Natural killer cell treated with Interleukin-12 subunit alpha and Interleukin-12 subunit beta and Interleukin-15 and Interleukin-18, amount 100 ng/mL, for 72 hours (primary cell): ENCODE measurements at regions not wholly inside any gene's neighbourhood (a gene's known extent, or its start where the extent isn't known, plus 50 kb on each side); places are given as distances from the start of the nearest gene placed in this dataset.
"Not testable (repeated sequence)": the region's sequence is repeated elsewhere in the genome, so short reads cannot be mapped to it uniquely, and the experiment has no call there.

Source experiments
- ATAC-seq, 2 donors: fragments of 150-1000 bp; cut with Tn5 transposase in 1 of 2; sonication (Bioruptor Pico), chemical (Tn5 transposase) in 1 of 2; 2 replicates each; pipeline ENCODE4 v1.10.0; 2021
- DNase-seq: peaks from one replicate; pipeline ENCODE4 v3.0.0; 2022; ENCODE audit warnings: low spot score
- H3K27ac Mint-ChIP-seq, 2 donors: 1 replicate in 1 of 2; 2 replicates in 1 of 2; pipeline ENCODE4 v1.8.0; 2022; ENCODE audit warnings: mixed read lengths in 2 of 2, mild to moderate bottlenecking in 1 of 2, moderate library complexity in 1 of 2
- H3K27me3 Mint-ChIP-seq, 2 donors: 1 replicate in 1 of 2; 2 replicates in 1 of 2; pipeline ENCODE4 v1.8.0; 2022; ENCODE audit warnings: mixed read lengths in 2 of 2
- H3K36me3 Mint-ChIP-seq: one replicate; pipeline ENCODE4 v1.8.0; 2022; ENCODE audit warnings: mixed read lengths
- H3K4me1 Mint-ChIP-seq, 2 donors: 1 replicate in 1 of 2; 2 replicates in 1 of 2; pipeline ENCODE4 v1.8.0; 2022; ENCODE audit warnings: low read depth in 2 of 2, mixed read lengths in 2 of 2, mild to moderate bottlenecking in 1 of 2
- H3K4me3 Mint-ChIP-seq: one replicate; pipeline ENCODE4 v1.8.0; 2022; ENCODE audit warnings: mixed read lengths
- H3K9me3 Mint-ChIP-seq: 2 replicates; pipeline ENCODE4 v1.8.0; 2022; ENCODE audit warnings: mixed read lengths

GRCh38 chr12:62196146-62196545, 64.1 kb upstream of the USP15 start:
- H3K4me1 Mint-ChIP-seq: peaks cover 8 to 12% of the 10 kb centered on the region in 2 donors
- no peak overlapping the region for H3K4me3 Mint-ChIP-seq
- ATAC-seq (no peak), DNase-seq (no peak)
- H3K27ac Mint-ChIP-seq: no peak overlapping the region
- H3K36me3 Mint-ChIP-seq: no peaks in the 10 kb centered on the region
- peaks cover 5% of the 10 kb centered on the region for H3K9me3 Mint-ChIP-seq
- H3K27me3 Mint-ChIP-seq: peaks cover 14 to 23% of the 10 kb centered on the region in 2 donors

GRCh38 chr12:62202861-62203260, 57.3 kb upstream of the USP15 start:
- ATAC-seq, H3K4me3 Mint-ChIP-seq, H3K4me1 Mint-ChIP-seq, DNase-seq, H3K27ac Mint-ChIP-seq: not testable (repeated sequence)
- Mint-ChIP-seq H3K36me3 (peaks cover 20% of the 10 kb centered on the region), H3K27me3 (peaks cover 2 to 24% of the 10 kb centered on the region in 2 donors), H3K9me3 (peaks cover 25% of the 10 kb centered on the region)

GRCh38 chr12:62205346-62205745, 54.9 kb upstream of the USP15 start:
- no peak for ATAC-seq
- DNase-seq: no peak

GRCh38 chr12:62207248-62207647, 53.0 kb upstream of the USP15 start:
- peaks cover 20% of the 10 kb centered on the region for H3K36me3 Mint-ChIP-seq
- no peak overlapping the region for H3K4me3 Mint-ChIP-seq
- H3K27me3 Mint-ChIP-seq: peaks cover 9 to 23% of the 10 kb centered on the region in 2 donors
- no peak overlapping the region for H3K27ac Mint-ChIP-seq
- peaks cover 0 to 4% of the 10 kb centered on the region in 2 donors for H3K4me1 Mint-ChIP-seq
- no peak for DNase-seq
- ATAC-seq: no peak
- peaks cover 17% of the 10 kb centered on the region for H3K9me3 Mint-ChIP-seq

More at GRCh38 chr12:62205346-62205745, 54.9 kb upstream of the USP15 start:
- no peak overlapping the region for H3K27ac Mint-ChIP-seq
- H3K9me3 Mint-ChIP-seq: peaks cover 25% of the 10 kb centered on the region
- H3K4me1 Mint-ChIP-seq: peaks cover 0 to under 1% of the 10 kb centered on the region in 2 donors
- no peak overlapping the region for H3K4me3 Mint-ChIP-seq
- H3K27me3 Mint-ChIP-seq: peaks cover 6 to 22% of the 10 kb centered on the region in 2 donors
- peaks cover 20% of the 10 kb centered on the region for H3K36me3 Mint-ChIP-seq
